ENCODE measurements at regions not wholly inside any gene's neighbourhood (a gene's known extent, or its start where the extent isn't known, plus 50 kb on each side); places are given as distances from the start of the nearest gene placed in this dataset.

GRCh38 chr9:118606668-118607067, 762.6 kb downstream of the BRINP1 start:
- TF ChIP-seq POLR2A (IDR thresholded peaks at IDR 0.05) = no peak
- TF ChIP-seq CTCF (IDR thresholded peaks at IDR 0.05) = no peak
